ENCODE measurements at regions not wholly inside any gene's neighbourhood (a gene's known extent, or its start where the extent isn't known, plus 50 kb on each side); places are given as distances from the start of the nearest gene placed in this dataset.

DNA sequence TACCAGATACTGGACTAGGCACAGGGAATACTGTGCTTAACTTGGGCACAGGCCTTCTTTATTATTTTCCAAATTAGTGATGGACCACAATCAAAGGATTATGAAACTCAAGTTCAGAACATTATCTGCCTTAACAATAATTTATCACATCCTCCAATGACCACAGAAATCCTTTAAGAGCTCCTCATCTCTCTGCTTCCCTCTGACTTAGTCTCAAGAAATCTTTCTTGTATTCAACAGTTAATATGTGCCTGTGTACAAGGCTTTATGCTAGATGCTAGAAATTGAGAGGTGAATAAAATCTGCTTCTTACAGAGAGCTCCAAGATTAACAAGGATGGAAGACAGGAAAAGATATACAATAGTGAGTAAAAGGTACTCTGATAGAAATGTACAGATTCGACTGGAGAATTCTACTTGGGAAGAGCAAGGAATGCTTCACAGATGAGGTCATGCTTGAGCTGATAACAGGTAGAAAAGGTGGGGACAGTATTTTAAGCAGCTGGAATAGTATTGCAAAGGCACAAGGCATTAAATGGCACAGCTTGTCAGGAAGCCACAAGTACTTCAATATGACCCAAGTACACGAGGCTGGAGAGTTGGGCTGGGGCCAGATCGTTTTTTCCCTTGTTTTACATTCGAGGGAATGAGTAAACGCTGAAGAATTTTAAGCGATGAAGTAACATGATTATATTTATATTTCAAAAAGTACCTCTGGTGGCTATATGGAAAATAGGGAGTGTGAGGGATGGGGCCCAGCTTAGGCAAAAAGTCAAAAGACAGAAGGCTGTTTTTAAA lies 55.1 kb upstream of the ARID2 start:
- no peaks in the 10 kb centered on the region for H3K79me2 ChIP-seq (replicated peaks; ENCODE audit: insufficient read depth, low read length)
- no peak for TF ChIP-seq EP300 (conservative IDR thresholded peaks at IDR 0.05; ENCODE audit: poor library complexity, severe bottlenecking)
- TF ChIP-seq, protein P1, sequence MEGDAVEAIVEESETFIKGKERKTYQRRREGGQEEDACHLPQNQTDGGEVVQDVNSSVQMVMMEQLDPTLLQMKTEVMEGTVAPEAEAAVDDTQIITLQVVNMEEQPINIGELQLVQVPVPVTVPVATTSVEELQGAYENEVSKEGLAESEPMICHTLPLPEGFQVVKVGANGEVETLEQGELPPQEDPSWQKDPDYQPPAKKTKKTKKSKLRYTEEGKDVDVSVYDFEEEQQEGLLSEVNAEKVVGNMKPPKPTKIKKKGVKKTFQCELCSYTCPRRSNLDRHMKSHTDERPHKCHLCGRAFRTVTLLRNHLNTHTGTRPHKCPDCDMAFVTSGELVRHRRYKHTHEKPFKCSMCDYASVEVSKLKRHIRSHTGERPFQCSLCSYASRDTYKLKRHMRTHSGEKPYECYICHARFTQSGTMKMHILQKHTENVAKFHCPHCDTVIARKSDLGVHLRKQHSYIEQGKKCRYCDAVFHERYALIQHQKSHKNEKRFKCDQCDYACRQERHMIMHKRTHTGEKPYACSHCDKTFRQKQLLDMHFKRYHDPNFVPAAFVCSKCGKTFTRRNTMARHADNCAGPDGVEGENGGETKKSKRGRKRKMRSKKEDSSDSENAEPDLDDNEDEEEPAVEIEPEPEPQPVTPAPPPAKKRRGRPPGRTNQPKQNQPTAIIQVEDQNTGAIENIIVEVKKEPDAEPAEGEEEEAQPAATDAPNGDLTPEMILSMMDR (IDR thresholded peaks at IDR 0.05; ENCODE audit: poor library complexity, severe bottlenecking): no peak
- TF ChIP-seq, protein P2, sequence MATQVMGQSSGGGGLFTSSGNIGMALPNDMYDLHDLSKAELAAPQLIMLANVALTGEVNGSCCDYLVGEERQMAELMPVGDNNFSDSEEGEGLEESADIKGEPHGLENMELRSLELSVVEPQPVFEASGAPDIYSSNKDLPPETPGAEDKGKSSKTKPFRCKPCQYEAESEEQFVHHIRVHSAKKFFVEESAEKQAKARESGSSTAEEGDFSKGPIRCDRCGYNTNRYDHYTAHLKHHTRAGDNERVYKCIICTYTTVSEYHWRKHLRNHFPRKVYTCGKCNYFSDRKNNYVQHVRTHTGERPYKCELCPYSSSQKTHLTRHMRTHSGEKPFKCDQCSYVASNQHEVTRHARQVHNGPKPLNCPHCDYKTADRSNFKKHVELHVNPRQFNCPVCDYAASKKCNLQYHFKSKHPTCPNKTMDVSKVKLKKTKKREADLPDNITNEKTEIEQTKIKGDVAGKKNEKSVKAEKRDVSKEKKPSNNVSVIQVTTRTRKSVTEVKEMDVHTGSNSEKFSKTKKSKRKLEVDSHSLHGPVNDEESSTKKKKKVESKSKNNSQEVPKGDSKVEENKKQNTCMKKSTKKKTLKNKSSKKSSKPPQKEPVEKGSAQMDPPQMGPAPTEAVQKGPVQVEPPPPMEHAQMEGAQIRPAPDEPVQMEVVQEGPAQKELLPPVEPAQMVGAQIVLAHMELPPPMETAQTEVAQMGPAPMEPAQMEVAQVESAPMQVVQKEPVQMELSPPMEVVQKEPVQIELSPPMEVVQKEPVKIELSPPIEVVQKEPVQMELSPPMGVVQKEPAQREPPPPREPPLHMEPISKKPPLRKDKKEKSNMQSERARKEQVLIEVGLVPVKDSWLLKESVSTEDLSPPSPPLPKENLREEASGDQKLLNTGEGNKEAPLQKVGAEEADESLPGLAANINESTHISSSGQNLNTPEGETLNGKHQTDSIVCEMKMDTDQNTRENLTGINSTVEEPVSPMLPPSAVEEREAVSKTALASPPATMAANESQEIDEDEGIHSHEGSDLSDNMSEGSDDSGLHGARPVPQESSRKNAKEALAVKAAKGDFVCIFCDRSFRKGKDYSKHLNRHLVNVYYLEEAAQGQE (IDR thresholded peaks at IDR 0.05; ENCODE audit: borderline replicate concordance): no peak
- TF ChIP-seq TAF1 (IDR thresholded peaks at IDR 0.05; ENCODE audit: low read depth): no peak
- no peak for TF ChIP-seq EZH2 (IDR thresholded peaks at IDR 0.05; ENCODE audit: borderline replicate concordance, insufficient read depth, low read length, poor library complexity, severe bottlenecking)
- no peak for TF ChIP-seq SMC3 (conservative IDR thresholded peaks at IDR 0.05; ENCODE audit: poor library complexity)
- TF ChIP-seq RAD21 (conservative IDR thresholded peaks at IDR 0.05): no peak
- no peak for TF ChIP-seq MXI1 (conservative IDR thresholded peaks at IDR 0.05; ENCODE audit: poor library complexity, severe bottlenecking)
- TF ChIP-seq POLR2AphosphoS5 (IDR thresholded peaks at IDR 0.05): no peak
- H3K27ac ChIP-seq (ENCODE audit: low read length): no peak overlapping the region
- H3K9me3 ChIP-seq (ENCODE audit: low read length): no peaks in the 10 kb centered on the region
- no peaks in the 10 kb centered on the region for H3F3A ChIP-seq (ENCODE audit: insufficient read depth, low read length, poor library complexity, severe bottlenecking)
- no peak overlapping the region for H3K9ac ChIP-seq (ENCODE audit: low read length)
- H3K4me3 ChIP-seq (ENCODE audit: low read length): no peak overlapping the region
- H3K27me3 ChIP-seq (ENCODE audit: insufficient read depth, low read depth, low read length): no peaks in the 10 kb centered on the region
- H4K20me1 ChIP-seq (ENCODE audit: insufficient read depth): no peaks in the 10 kb centered on the region
- H3K9me2 ChIP-seq (ENCODE audit: insufficient read depth, low read length): no peaks in the 10 kb centered on the region
- H2AFZ ChIP-seq (ENCODE audit: low read depth, low read length): no peak overlapping the region
- H3K4me2 ChIP-seq (ENCODE audit: low read length): no peak overlapping the region
- H3K36me3 ChIP-seq (ENCODE audit: insufficient read depth, low read length): no peaks in the 10 kb centered on the region

DNA sequence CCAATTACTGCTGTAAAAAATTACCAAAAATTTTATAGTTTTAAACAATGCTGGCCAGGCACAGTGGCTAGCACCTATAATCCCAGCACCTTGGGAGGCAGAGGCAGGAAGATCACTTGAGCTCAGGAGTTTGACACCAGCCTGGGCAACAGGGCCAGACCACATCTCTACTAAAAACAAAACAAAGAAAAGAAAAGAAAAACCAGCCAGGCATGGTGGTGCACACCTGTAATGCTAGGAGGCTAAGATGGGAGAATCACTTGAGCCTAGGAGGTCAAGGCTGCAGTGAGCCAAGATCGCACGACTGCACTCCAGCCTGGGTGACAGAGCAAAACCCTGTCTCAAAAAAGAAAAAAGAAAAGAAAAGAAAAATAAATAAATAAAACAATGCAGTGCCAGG lies 54.0 kb upstream of the ARID2 start:
- H3K9ac ChIP-seq (ENCODE audit: low read length): no peak overlapping the region
- H3K27me3 ChIP-seq (ENCODE audit: insufficient read depth, low read depth, low read length): no peaks in the 10 kb centered on the region
- no peak overlapping the region for H3K4me2 ChIP-seq (ENCODE audit: low read length)
- no peaks in the 10 kb centered on the region for H4K20me1 ChIP-seq (ENCODE audit: insufficient read depth)
- H3K4me3 ChIP-seq (ENCODE audit: low read length): no peak overlapping the region
- H3K9me3 ChIP-seq (ENCODE audit: low read length): no peaks in the 10 kb centered on the region
- no peaks in the 10 kb centered on the region for H3F3A ChIP-seq (ENCODE audit: insufficient read depth, low read length, poor library complexity, severe bottlenecking)
- H3K79me2 ChIP-seq (replicated peaks; ENCODE audit: insufficient read depth, low read length): no peaks in the 10 kb centered on the region
- no peak for TF ChIP-seq POLR2AphosphoS5 (IDR thresholded peaks at IDR 0.05)
- H2AFZ ChIP-seq (ENCODE audit: low read depth, low read length): no peak overlapping the region
- no peaks in the 10 kb centered on the region for H3K9me2 ChIP-seq (ENCODE audit: insufficient read depth, low read length)
- no peaks in the 10 kb centered on the region for H3K36me3 ChIP-seq (ENCODE audit: insufficient read depth, low read length)
- H3K27ac ChIP-seq (ENCODE audit: low read length): no peak overlapping the region

Small RNA genes lying in the stretch of these regions (small RNA-seq; reads per million reads assigned to genes)
- gene RF00026: 0 reads per million in 3 experiments

All from neural cell (in vitro differentiated cells).